GM19239 (cell line): ENCODE measurements at regions not wholly inside any gene's neighbourhood (a gene's known extent, or its start where the extent isn't known, plus 50 kb on each side); places are given as distances from the start of the nearest gene placed in this dataset.
"Not testable (repeated sequence)": the region's sequence is repeated elsewhere in the genome, so short reads cannot be mapped to it uniquely, and the experiment has no call there.

Experiments
- DNase-seq: peaks from one replicate; pipeline ENCODE4 v3.0.0; 2011; ENCODE audit warnings: low spot score; ENCODE audit not compliant: insufficient read length
- FAIRE-seq: peaks from 2 replicates; lab custom pipeline; 2011; peaks lifted over from hg19 to GRCh38; lab: Jason Lieb, UNC

DNA sequence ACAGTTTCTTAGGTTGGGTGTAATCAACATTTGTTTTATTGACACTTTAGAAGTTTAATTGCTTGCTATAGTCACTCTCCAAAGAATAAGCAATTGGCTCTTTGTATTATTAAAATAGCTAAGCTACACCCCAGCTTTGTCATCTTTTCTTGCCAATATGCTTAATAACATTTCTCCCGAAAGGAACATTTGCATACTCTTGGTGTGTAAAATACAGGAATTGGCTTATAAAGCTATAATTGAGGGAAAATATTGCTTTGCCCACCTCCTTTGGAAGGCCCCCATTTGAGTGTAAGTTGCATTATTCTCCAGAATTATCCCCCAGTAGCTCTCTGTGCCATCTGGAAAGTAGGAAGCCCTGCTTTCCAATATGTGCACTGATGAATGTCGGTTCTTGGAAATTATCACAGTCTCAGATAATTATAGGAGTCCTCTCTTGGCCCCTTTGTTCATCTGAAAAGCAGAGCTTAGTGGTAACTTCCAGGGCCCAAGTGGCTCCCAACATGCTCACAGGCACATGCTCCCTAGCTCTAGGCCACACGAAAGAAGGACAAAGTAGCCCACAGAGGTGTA is 92.4 kb upstream of the B3GAT2 start:
- FAIRE-seq: no peak
- DNase-seq: no peak

- FAIRE-seq: no peak
- no peak for DNase-seq
These were observed 96.6 kb upstream of the B3GAT2 start for GRCh38 chr6:71053475-71053874.

DNA sequence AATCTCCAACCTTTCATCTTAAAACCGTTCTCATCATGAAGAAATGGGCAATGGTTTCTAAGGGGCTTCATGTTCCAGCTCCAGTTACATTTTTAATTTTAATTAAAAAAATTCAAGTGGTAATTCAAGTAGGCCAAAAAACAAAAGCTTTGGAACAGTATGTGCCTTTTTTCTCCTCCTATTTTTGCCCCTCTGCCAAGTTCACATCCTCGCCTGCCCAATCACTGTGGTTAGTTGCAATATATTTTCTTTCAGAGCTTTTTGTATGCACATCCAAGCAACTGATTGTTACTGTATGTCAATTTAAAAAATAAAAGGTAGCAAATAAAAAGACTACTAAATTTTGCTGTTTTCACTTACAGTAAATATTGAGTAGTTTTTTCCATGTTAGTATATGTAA is 99.8 kb upstream of the B3GAT2 start:
- no peak for DNase-seq
- FAIRE-seq: no peak

GRCh38 chr6:71066153-71066552 is 109.3 kb upstream of the B3GAT2 start:
- DNase-seq (no peak), FAIRE-seq (no peak)

DNA sequence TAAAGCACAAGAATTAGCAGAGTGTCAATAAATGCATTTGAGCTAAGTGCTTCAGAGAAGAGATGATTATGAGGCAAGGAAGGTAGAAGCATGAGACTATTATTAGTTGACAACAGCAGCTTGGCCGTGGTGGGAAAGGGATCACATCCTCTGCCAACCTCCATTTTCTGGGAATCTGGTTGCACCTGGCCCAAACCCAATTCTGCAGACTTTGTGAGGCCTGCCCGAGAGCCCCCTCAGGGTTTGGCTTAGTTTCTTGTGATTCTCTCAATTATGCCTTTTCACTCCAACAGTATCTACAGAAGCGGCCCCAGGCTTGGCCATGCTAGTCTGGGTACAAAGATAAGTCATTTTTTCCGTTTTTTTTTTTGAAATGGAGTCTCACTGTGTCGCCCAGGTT is 111.0 kb upstream of the B3GAT2 start:
- FAIRE-seq (no peak), DNase-seq (no peak)

GRCh38 chr6:71072508-71072907 is 115.6 kb upstream of the B3GAT2 start:
- DNase-seq: no peak
- FAIRE-seq: no peak

DNA sequence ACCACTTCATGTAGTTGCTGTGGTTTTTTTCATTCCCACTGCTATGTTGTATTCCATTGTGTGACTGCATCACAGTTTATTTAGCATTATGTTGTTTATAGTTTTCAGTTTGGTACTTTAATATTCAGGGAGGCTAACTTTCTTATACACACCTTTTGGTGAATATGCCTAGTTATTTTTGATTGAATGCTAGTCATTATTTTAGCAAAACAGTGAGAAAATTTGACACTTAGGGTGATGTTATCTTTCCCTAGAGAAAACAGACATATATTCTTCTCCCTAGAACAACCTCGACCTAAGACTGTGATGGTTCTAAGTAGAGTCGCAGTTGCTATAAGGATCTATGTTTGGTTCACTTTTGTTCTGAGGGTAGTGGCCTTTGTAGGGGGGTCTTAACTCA is 120.8 kb upstream of the B3GAT2 start:
- DNase-seq: no peak
- FAIRE-seq: no peak

DNA sequence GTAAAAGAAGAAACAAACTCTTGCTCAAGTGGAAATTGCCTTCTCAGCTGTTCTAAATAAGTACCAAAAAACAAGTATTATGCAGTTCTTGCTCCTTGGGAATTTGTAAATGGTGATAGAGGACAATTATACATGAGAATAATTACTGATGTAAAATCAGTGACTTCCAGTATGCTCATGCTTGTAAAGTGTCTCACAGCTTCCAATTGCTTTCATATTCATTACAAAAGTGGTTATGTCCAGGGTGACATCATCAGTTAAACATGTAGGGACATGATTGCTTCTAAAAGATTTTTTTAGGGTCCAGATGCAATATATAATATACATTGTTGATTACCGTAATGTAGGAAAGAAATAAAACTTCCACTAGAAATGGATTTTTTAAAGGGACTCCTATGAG is 122.8 kb upstream of the B3GAT2 start:
- no peak for FAIRE-seq
- DNase-seq: no peak

GRCh38 chr6:71080133-71080532 is 123.3 kb upstream of the B3GAT2 start:
- DNase-seq (no peak), FAIRE-seq (no peak)

- DNase-seq: no peak
- no peak for FAIRE-seq
These were observed 124.0 kb upstream of the B3GAT2 start for GRCh38 chr6:71080826-71081225.

GRCh38 chr6:71082033-71082650 is 125.3 kb upstream of the B3GAT2 start:
- FAIRE-seq (no peak), DNase-seq (no peak)

- DNase-seq (no peak), FAIRE-seq (no peak)
These were observed 126.5 kb upstream of the B3GAT2 start for GRCh38 chr6:71083308-71083820.

GRCh38 chr6:71088166-71088565 is 131.3 kb upstream of the B3GAT2 start:
- FAIRE-seq: no peak
- no peak for DNase-seq

- FAIRE-seq (no peak), DNase-seq (no peak)
These were observed 133.4 kb upstream of the B3GAT2 start for GRCh38 chr6:71090217-71090616.

DNA sequence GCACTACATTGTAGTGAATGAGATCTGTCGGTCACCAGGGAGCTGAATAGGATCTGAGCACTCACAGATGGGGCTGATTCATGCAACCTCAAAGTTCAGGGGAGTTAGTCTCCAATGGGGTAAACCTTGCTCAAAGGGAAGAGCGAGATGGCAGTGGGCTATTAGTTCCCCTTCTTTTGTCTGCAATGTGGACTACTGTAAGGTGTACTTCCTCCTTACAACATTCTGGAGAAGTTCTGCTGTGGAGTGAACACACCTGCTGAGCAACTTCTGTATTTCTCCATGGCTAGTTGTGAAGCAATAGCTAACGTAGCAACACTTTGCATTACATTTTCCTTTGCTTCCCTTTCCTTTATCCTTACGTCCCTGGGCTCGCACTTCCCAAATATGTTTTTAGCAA is 134.3 kb upstream of the B3GAT2 start:
- FAIRE-seq: no peak
- DNase-seq: no peak

GRCh38 chr6:71091956-71092355 is 135.1 kb upstream of the B3GAT2 start:
- FAIRE-seq: no peak
- no peak for DNase-seq

DNA sequence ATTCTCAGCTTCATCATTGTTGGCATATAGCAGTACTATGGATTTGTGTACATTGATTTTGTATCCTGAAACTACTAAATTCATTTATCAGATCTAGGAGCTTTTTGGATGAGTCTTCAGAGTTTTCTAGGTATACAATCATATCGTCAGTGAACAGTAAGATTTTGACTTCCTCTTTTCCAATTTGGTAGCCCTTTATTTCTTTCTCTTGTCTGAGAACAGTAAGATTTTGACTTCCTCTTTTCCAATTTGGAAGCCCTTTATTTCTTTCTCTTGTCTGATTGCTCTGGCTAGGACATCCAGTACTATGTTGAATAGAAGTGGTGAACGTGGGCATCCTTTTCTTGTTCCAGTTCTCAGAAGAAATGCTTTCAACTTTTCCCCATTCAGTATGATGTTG is 140.4 kb upstream of the B3GAT2 start:
- not testable (repeated sequence) for DNase-seq, FAIRE-seq

- DNase-seq (no peak), FAIRE-seq (no peak)
These were observed 142.8 kb upstream of the B3GAT2 start for GRCh38 chr6:71099649-71100048.

DNA sequence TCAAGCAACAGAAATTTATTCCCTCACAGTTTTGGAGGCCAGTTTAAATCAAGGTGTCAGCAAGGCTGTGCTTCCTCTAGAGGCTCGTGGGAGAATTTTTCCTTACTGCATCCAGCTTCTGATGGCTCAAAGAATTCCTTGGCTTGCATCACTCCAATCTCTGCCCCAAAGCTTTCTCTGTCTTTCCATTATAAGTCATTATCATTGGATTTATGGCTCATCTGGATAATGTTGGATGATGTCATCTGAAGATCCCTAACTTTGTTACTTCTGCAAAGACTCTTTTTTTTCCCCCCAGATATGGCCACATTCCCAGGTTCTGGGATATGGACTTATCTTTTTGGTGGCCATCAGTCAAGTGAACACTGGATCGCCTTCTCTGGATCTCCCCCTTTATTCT is 146.3 kb upstream of the B3GAT2 start:
- DNase-seq: no peak
- no peak for FAIRE-seq

DNA sequence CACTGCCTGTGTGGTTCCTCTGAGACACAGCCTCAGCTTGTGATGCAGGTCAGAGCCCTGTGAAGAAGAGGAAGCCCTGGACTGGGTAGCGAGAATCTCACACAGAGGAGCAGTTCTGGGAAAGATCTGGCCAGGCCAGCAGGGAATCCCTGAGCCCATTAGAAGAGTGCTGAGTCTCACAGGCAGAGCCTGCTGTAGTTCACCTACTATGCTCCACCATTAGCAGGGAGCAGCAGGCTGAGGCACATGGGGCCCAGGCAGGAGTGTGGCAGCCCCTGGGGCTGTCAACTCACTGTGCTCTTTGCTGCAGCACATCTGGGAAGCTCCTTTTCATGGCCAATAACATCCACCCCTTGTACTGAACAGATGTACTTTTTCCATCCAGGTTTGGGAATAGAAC is 146.8 kb upstream of the B3GAT2 start:
- DNase-seq: no peak
- no peak for FAIRE-seq

DNA sequence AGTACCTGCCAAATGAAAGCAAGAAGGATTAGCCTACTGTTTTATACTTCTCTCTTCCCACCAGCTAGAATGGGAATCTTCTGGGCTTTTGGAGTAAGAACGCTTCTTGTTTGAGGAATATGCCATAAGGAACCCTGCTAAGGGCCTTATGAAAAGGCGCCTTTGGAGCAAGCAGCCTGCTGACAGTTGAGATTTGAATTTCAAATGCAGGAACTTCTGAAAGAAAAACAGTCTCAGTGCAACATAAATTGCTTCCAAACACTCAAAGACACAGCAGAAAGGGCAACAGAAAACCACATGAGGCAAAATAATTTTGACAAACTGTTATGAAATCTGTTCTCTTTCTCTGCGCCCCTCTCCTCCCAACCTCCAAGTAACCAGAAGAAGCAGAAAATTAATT is 149.4 kb upstream of the B3GAT2 start:
- FAIRE-seq: no peak
- no peak for DNase-seq

- DNase-seq: no peak
- FAIRE-seq: no peak
These were observed 151.1 kb upstream of the B3GAT2 start for GRCh38 chr6:71107911-71108420.
